H9 (cell line): ENCODE measurements at regions not wholly inside any gene's neighbourhood (a gene's known extent, or its start where the extent isn't known, plus 50 kb on each side); places are given as distances from the start of the nearest gene placed in this dataset.

ENCODE experiments used
- DNase-seq: peaks from one replicate; pipeline ENCODE4 v3.0.0-alpha.2; 2017
- H2AFZ ChIP-seq: one replicate; pipeline ENCODE4 v1.6.1; 2013; ENCODE audit warnings: mild to moderate bottlenecking, low read length, control low read depth, moderate library complexity
- H2AK5ac ChIP-seq: 2 replicates; pipeline ENCODE4 v1.6.1; 2013; ENCODE audit warnings: low read length, control low read depth, mixed read lengths; ENCODE audit not compliant: insufficient read length
- H2BK120ac ChIP-seq: one replicate; pipeline ENCODE4 v1.6.1; 2013; ENCODE audit warnings: low read depth, mild to moderate bottlenecking, low read length, control low read depth, inconsistent platforms; ENCODE audit not compliant: poor library complexity, severe bottlenecking
- H2BK12ac ChIP-seq: 2 replicates; pipeline ENCODE4 v1.6.1; 2013; ENCODE audit warnings: low read length, control low read depth, mixed read lengths, low read depth; ENCODE audit not compliant: insufficient read length
- H2BK15ac ChIP-seq: 2 replicates; pipeline ENCODE4 v1.6.1; 2013; ENCODE audit warnings: low read depth, low read length, control low read depth
- H2BK20ac ChIP-seq: one replicate; pipeline ENCODE4 v1.6.1; 2013; ENCODE audit warnings: low read depth, mild to moderate bottlenecking, low read length, control low read depth, inconsistent platforms; ENCODE audit not compliant: poor library complexity, severe bottlenecking
- H2BK5ac ChIP-seq: 2 replicates; pipeline ENCODE4 v1.6.1; 2013; ENCODE audit warnings: low read length, control low read depth, mixed read lengths; ENCODE audit not compliant: insufficient read length
- H3K14ac ChIP-seq: 2 replicates; pipeline ENCODE4 v1.6.1; 2013; ENCODE audit warnings: low read length, control low read depth; ENCODE audit not compliant: insufficient read depth
- H3K18ac ChIP-seq: 2 replicates; pipeline ENCODE4 v1.6.1; 2013; ENCODE audit warnings: low read depth, mild to moderate bottlenecking, mixed read lengths, low read length, control low read depth; ENCODE audit not compliant: insufficient read length
- H3K23ac ChIP-seq: 2 replicates; pipeline ENCODE4 v1.6.1; 2013; ENCODE audit warnings: low read length, control low read depth, mixed read lengths, low read depth; ENCODE audit not compliant: insufficient read length
- H3K23me2 ChIP-seq: 2 replicates; pipeline ENCODE4 v1.6.1; 2013; ENCODE audit warnings: low read depth, mild to moderate bottlenecking, mixed read lengths, low read length, control low read depth; ENCODE audit not compliant: insufficient read length, poor library complexity, severe bottlenecking
- H3K27ac ChIP-seq: 2 replicates; pipeline ENCODE4 v1.5.1; 2013; ENCODE audit warnings: low read length, control low read depth, mixed read lengths, low read depth; ENCODE audit not compliant: insufficient read length
- H3K27me3 ChIP-seq: 2 replicates; pipeline ENCODE4 v1.6.1; 2013; ENCODE audit warnings: low read length, control low read depth, inconsistent platforms; ENCODE audit not compliant: insufficient read depth
- H3K4ac ChIP-seq: 2 replicates; pipeline ENCODE4 v1.6.1; 2013; ENCODE audit warnings: low read depth, mild to moderate bottlenecking, control low read depth, inconsistent platforms, low read length, moderate library complexity
- H3K4me1 ChIP-seq: 2 replicates; pipeline ENCODE4 v1.6.1; 2013; ENCODE audit warnings: low read length, control low read depth, inconsistent platforms; ENCODE audit not compliant: insufficient read depth
- H3K4me2 ChIP-seq: 2 replicates; pipeline ENCODE4 v1.6.1; 2013; ENCODE audit warnings: low read length, control low read depth, mixed read lengths; ENCODE audit not compliant: insufficient read length, insufficient read depth
- H3K56ac ChIP-seq: 2 replicates; pipeline ENCODE4 v1.6.1; 2013; ENCODE audit warnings: low read depth, mild to moderate bottlenecking, mixed read lengths, low read length, control low read depth; ENCODE audit not compliant: insufficient read length
- H3K79me1 ChIP-seq: 2 replicates; pipeline ENCODE4 v1.6.1; 2013; ENCODE audit warnings: low read depth, mild to moderate bottlenecking, moderate library complexity, low read length, control low read depth, inconsistent platforms; ENCODE audit not compliant: insufficient read depth, poor library complexity, severe bottlenecking
- H3K79me2 ChIP-seq: 2 replicates; pipeline ENCODE4 v1.6.1; 2013; ENCODE audit warnings: low read length, control low read depth, inconsistent platforms; ENCODE audit not compliant: insufficient read depth
- H3K9ac ChIP-seq: 2 replicates; pipeline ENCODE4 v1.6.1; 2013; ENCODE audit warnings: low read length, control low read depth, mixed read lengths; ENCODE audit not compliant: insufficient read length; ENCODE audit errors: extremely low read depth
- H3K9me3 ChIP-seq: one replicate; pipeline ENCODE4 v1.6.1; 2013; ENCODE audit warnings: low read depth, low read length, inconsistent platforms; ENCODE audit not compliant: control insufficient read depth
- H3T11ph ChIP-seq: one replicate; pipeline ENCODE4 v1.6.1; 2013; ENCODE audit warnings: mild to moderate bottlenecking, low read length, control low read depth, inconsistent platforms
- H4K20me1 ChIP-seq: one replicate; pipeline ENCODE4 v1.6.1; 2013; ENCODE audit not compliant: control insufficient read depth, insufficient read length, insufficient read depth
- H4K5ac ChIP-seq: 2 replicates; pipeline ENCODE4 v1.6.1; 2013; ENCODE audit warnings: low read depth, mild to moderate bottlenecking, mixed read lengths, low read length, control low read depth; ENCODE audit not compliant: insufficient read length
- H4K8ac ChIP-seq: replicated peaks from 2 replicates; pipeline ENCODE4 v1.6.1; 2013; ENCODE audit warnings: low read length, control low read depth, mixed read lengths, low read depth; ENCODE audit not compliant: insufficient read length
- H4K91ac ChIP-seq: 2 replicates; pipeline ENCODE4 v1.6.1; 2013; ENCODE audit warnings: low read depth, mild to moderate bottlenecking, moderate library complexity, mixed read lengths, low read length, control low read depth; ENCODE audit not compliant: insufficient read length
- H3K27ac Mint-ChIP-seq, 3 experiments: 2 replicates in 2 of 3; 3 replicates in 1 of 3; pipeline ENCODE4 v1.8.0; 2020 to 2021; ENCODE audit warnings: mixed read lengths in 3 of 3, mild to moderate bottlenecking in 1 of 3, moderate library complexity in 1 of 3
- H3K27me3 Mint-ChIP-seq: 2 replicates; pipeline ENCODE4 v1.8.0; 2021; ENCODE audit warnings: low read depth, mild to moderate bottlenecking, moderate library complexity, mixed read lengths
- H3K36me3 Mint-ChIP-seq, 3 experiments: 2 replicates in 2 of 3; 3 replicates in 1 of 3; pipeline ENCODE4 v1.8.0; 2020 to 2021; ENCODE audit warnings: low read depth in 3 of 3, mixed read lengths in 3 of 3; ENCODE audit not compliant: insufficient read depth in 1 of 3
- H3K4me1 Mint-ChIP-seq, 2 experiments: 2 replicates each; pipeline ENCODE4 v1.8.0; 2020; ENCODE audit warnings: mixed read lengths in 2 of 2
- H3K4me3 Mint-ChIP-seq, 2 experiments: 2 replicates in 1 of 2; 3 replicates in 1 of 2; pipeline ENCODE4 v1.8.0; 2020 to 2021; ENCODE audit warnings: mild to moderate bottlenecking in 2 of 2, mixed read lengths in 2 of 2, moderate library complexity in 1 of 2
- H3K9me3 Mint-ChIP-seq, 2 experiments: 2 replicates in 1 of 2; 3 replicates in 1 of 2; pipeline ENCODE4 v1.8.0; 2020; ENCODE audit warnings: mild to moderate bottlenecking in 2 of 2, mixed read lengths in 2 of 2, moderate library complexity in 1 of 2
- WGBS: extraction: QIAGEN DNeasy Blood & Tissue Kit; methylation state at CpG from one replicate; pipeline ENCODE4 v1.1.7; 2013; ENCODE audit warnings: missing lambda C conversion rate, low lambda C conversion rate, mixed read lengths; ENCODE audit not compliant: insufficient read length; ENCODE audit errors: extremely low coverage; 5-methylcytosine and 5-hydroxymethylcytosine counted together
- TF ChIP-seq, protein P1 (sequence below): fragments of 200-600 bp; sonication (generic); conservative IDR thresholded peaks from 3 replicates; pipeline ENCODE4 v1.8.0; 2021; ENCODE audit warnings: antibody characterized with exemption, mild to moderate bottlenecking

- peaks cover 29% of the 10 kb centered on the region for H3K27me3 Mint-ChIP-seq
- H3K27ac ChIP-seq = no peak overlapping the region
- WGBS = no CpG with 5 or more reads among the region's 7 CpGs
- H3K79me1 ChIP-seq = no peaks in the 10 kb centered on the region
- no peak overlapping the region for H3T11ph ChIP-seq
- no peaks in the 10 kb centered on the region for H4K20me1 ChIP-seq
- H3K9me3 ChIP-seq = no peaks in the 10 kb centered on the region
- no peak overlapping the region for H2BK20ac ChIP-seq
- no peak overlapping the region for H3K14ac ChIP-seq
- TF ChIP-seq, protein P1, sequence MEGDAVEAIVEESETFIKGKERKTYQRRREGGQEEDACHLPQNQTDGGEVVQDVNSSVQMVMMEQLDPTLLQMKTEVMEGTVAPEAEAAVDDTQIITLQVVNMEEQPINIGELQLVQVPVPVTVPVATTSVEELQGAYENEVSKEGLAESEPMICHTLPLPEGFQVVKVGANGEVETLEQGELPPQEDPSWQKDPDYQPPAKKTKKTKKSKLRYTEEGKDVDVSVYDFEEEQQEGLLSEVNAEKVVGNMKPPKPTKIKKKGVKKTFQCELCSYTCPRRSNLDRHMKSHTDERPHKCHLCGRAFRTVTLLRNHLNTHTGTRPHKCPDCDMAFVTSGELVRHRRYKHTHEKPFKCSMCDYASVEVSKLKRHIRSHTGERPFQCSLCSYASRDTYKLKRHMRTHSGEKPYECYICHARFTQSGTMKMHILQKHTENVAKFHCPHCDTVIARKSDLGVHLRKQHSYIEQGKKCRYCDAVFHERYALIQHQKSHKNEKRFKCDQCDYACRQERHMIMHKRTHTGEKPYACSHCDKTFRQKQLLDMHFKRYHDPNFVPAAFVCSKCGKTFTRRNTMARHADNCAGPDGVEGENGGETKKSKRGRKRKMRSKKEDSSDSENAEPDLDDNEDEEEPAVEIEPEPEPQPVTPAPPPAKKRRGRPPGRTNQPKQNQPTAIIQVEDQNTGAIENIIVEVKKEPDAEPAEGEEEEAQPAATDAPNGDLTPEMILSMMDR = no peak
- H2AK5ac ChIP-seq = no peak overlapping the region
- H3K79me2 ChIP-seq = no peaks in the 10 kb centered on the region
- H3K27me3 ChIP-seq = no peaks in the 10 kb centered on the region
- no peak overlapping the region for H3K27ac Mint-ChIP-seq
- H3K9me3 Mint-ChIP-seq = no peaks in the 10 kb centered on the region
- H3K4me3 Mint-ChIP-seq = no peak overlapping the region
- H3K18ac ChIP-seq = no peak overlapping the region
- no peaks in the 10 kb centered on the region for H3K23me2 ChIP-seq
- H3K9ac ChIP-seq = no peak overlapping the region
- H2BK5ac ChIP-seq = no peak overlapping the region
- H3K4me1 ChIP-seq = no peaks in the 10 kb centered on the region
- H2BK15ac ChIP-seq = no peak overlapping the region
- no peak overlapping the region for H2BK12ac ChIP-seq
- no peak overlapping the region for H4K8ac ChIP-seq
- H3K36me3 Mint-ChIP-seq = no peaks in the 10 kb centered on the region
- no peak overlapping the region for H3K23ac ChIP-seq
- no peak overlapping the region for H2AFZ ChIP-seq
- no peak overlapping the region for H3K56ac ChIP-seq
- no peak for DNase-seq
- no peak overlapping the region for H3K4ac ChIP-seq
- no peak overlapping the region for H4K91ac ChIP-seq
- H2BK120ac ChIP-seq = no peak overlapping the region
- no peak overlapping the region for H3K4me2 ChIP-seq
- no peak overlapping the region for H4K5ac ChIP-seq
- peaks cover 11 to 16% of the 10 kb centered on the region in 2 experiments for H3K4me1 Mint-ChIP-seq
Observed at GRCh38 chr10:78762086-78762630, 306.6 kb upstream of the ZMIZ1 start.
